NCI-H524 treated with DMSO at 0.1 percent for 48 hours (cell line): ENCODE measurements at regions not wholly inside any gene's neighbourhood (a gene's known extent, or its start where the extent isn't known, plus 50 kb on each side); places are given as distances from the start of the nearest gene placed in this dataset.

Experiments used
- DNase-seq: peaks from one replicate; lab custom pipeline; 2025; lab: John Stamatoyannopoulos, UW

- DNase-seq = no peak
Observed at GRCh38 chr2:59015027-59015426, 773.9 kb upstream of the FANCL start.

GRCh38 chr2:59012971-59013370, 771.8 kb upstream of the FANCL start:
- no peak for DNase-seq

- no peak for DNase-seq
Observed at GRCh38 chr2:59012234-59012633, 771.1 kb upstream of the FANCL start.

GRCh38 chr2:59008950-59009349, 767.8 kb upstream of the FANCL start:
- DNase-seq = no peak

GRCh38 chr2:59005836-59006615, 764.9 kb upstream of the FANCL start:
- DNase-seq = no peak

GRCh38 chr2:59004621-59005020, 763.5 kb upstream of the FANCL start:
- no peak for DNase-seq

- no peak for DNase-seq
Observed at GRCh38 chr2:59000796-59001195, 759.7 kb upstream of the FANCL start.

- DNase-seq = no peak
Observed at GRCh38 chr2:58992062-58992706, 751.1 kb upstream of the FANCL start.

GRCh38 chr2:58991357-58991756, 750.2 kb upstream of the FANCL start:
- no peak for DNase-seq

GRCh38 chr2:58985541-58985940, 744.4 kb upstream of the FANCL start:
- DNase-seq = no peak

- DNase-seq = no peak
Observed at GRCh38 chr2:58984731-58985130, 743.6 kb upstream of the FANCL start.

GRCh38 chr2:58983111-58983510, 742.0 kb upstream of the FANCL start:
- DNase-seq = no peak

- DNase-seq = no peak
Observed at GRCh38 chr2:58981237-58981636, 740.1 kb upstream of the FANCL start.

GRCh38 chr2:58976375-58977071, 735.4 kb upstream of the FANCL start:
- DNase-seq = no peak

- DNase-seq = no peak
Observed at GRCh38 chr2:58974881-58975280, 733.8 kb upstream of the FANCL start.

GRCh38 chr2:58974426-58974825, 733.3 kb upstream of the FANCL start:
- DNase-seq = no peak

GRCh38 chr2:58973811-58974281, 732.7 kb upstream of the FANCL start:
- DNase-seq = no peak

GRCh38 chr2:58972737-58973136, 731.6 kb upstream of the FANCL start:
- DNase-seq = no peak

GRCh38 chr2:58971511-58972360, 730.6 kb upstream of the FANCL start:
- DNase-seq = no peak

GRCh38 chr2:58970365-58970764, 729.2 kb upstream of the FANCL start:
- DNase-seq = no peak

GRCh38 chr2:58968885-58969284, 727.8 kb upstream of the FANCL start:
- DNase-seq = no peak

GRCh38 chr2:58967736-58968135, 726.6 kb upstream of the FANCL start:
- DNase-seq = no peak
